DND-41 (cell line): ENCODE measurements at regions not wholly inside any gene's neighbourhood (a gene's known extent, or its start where the extent isn't known, plus 50 kb on each side); places are given as distances from the start of the nearest gene placed in this dataset.

Experiments used
- ATAC-seq: fragments of 200-7000 bp; cut with Tn5 transposase; 3 replicates; pipeline ENCODE4 v1.9.1; 2021; ENCODE audit warnings: low read depth; ENCODE audit not compliant: insufficient read depth
- DNase-seq: peaks from one replicate; pipeline ENCODE4 v3.0.0-alpha.2; 2020
- H2AFZ ChIP-seq: 2 replicates; pipeline ENCODE4 v1.6.0; 2012; ENCODE audit warnings: low read depth, low read length
- H3K27ac ChIP-seq: 2 replicates; pipeline ENCODE4 v1.5.1; 2012; ENCODE audit warnings: low read length, inconsistent platforms
- H3K27me3 ChIP-seq: fragments of 200-600 bp; sonication (generic); 2 replicates; pipeline ENCODE4 v1.6.0; 2012; ENCODE audit warnings: low read length, mild to moderate bottlenecking, inconsistent platforms; ENCODE audit not compliant: insufficient read depth, poor library complexity
- H3K36me3 ChIP-seq: 2 replicates; pipeline ENCODE4 v1.5.1; 2012; ENCODE audit warnings: low read length, inconsistent platforms; ENCODE audit not compliant: insufficient read depth
- H3K4me1 ChIP-seq: 2 replicates; pipeline ENCODE4 v1.5.1; 2012; ENCODE audit warnings: mild to moderate bottlenecking, low read length; ENCODE audit not compliant: insufficient read depth
- H3K4me2 ChIP-seq: 2 replicates; pipeline ENCODE4 v1.6.0; 2012; ENCODE audit warnings: mild to moderate bottlenecking, moderate library complexity, low read length, inconsistent platforms; ENCODE audit not compliant: insufficient read depth
- H3K4me3 ChIP-seq, 2 experiments: fragments of 200-600 bp in 1 of 2; shearing (Covaris generic) in 1 of 2; 2 replicates each; pipeline ENCODE4 v1.5.1; 2012 to 2016; ENCODE audit warnings: inconsistent platforms in 2 of 2, low read length in 2 of 2, mild to moderate bottlenecking in 2 of 2, low read depth in 1 of 2, moderate library complexity in 1 of 2
- H3K79me2 ChIP-seq: 2 replicates; pipeline ENCODE4 v1.6.0; 2012; ENCODE audit warnings: low read length, inconsistent platforms; ENCODE audit not compliant: insufficient read depth
- H3K9ac ChIP-seq: 2 replicates; pipeline ENCODE4 v1.6.0; 2012; ENCODE audit warnings: low read depth, mild to moderate bottlenecking, inconsistent platforms, low read length, moderate library complexity
- H3K9me3 ChIP-seq: 2 replicates; pipeline ENCODE4 v1.5.1; 2012; ENCODE audit warnings: low read length, moderate library complexity, mild to moderate bottlenecking, inconsistent platforms; ENCODE audit not compliant: insufficient read depth, severe bottlenecking
- H4K20me1 ChIP-seq: 2 replicates; pipeline ENCODE4 v1.6.0; 2012; ENCODE audit warnings: low read length; ENCODE audit not compliant: insufficient read depth
- CTCF ChIP-seq: IDR thresholded peaks from 2 replicates; pipeline ENCODE4 v1.5.1; 2012; ENCODE audit warnings: borderline replicate concordance, low read length, moderate library complexity, mild to moderate bottlenecking; ENCODE audit not compliant: poor library complexity, severe bottlenecking; ENCODE audit errors: extremely low read depth
- EZH2 ChIP-seq: IDR thresholded peaks from 3 replicates; pipeline ENCODE4 v1.6.1; 2012; ENCODE audit warnings: borderline replicate concordance, low read depth, mild to moderate bottlenecking, moderate library complexity, low read length, inconsistent platforms; ENCODE audit not compliant: severe bottlenecking

- ATAC-seq (no peak), DNase-seq (no peak)
- Histone ChIP-seq H2AFZ (no peak overlapping the region), H3K36me3 (no peaks in the 10 kb centered on the region), H3K79me2 (no peaks in the 10 kb centered on the region), H3K9ac (no peak overlapping the region), H3K4me3 (no peak overlapping the region), H3K27me3 (peaks cover 8% of the 10 kb centered on the region), H4K20me1 (no peaks in the 10 kb centered on the region), H3K9me3 (no peaks in the 10 kb centered on the region), H3K4me2 (no peak overlapping the region), H3K27ac (no peak overlapping the region), H3K4me1 (no peaks in the 10 kb centered on the region)
- TF ChIP-seq EZH2 (no peak), CTCF (no peak)
Observed at GRCh38 chr20:57941604-57942381, 232.0 kb upstream of the PMEPA1 start.

- no peak overlapping the region for H3K4me3 ChIP-seq
- DNase-seq (no peak), ATAC-seq (no peak)
- H3K79me2 ChIP-seq: no peaks in the 10 kb centered on the region
- H3K36me3 ChIP-seq: no peaks in the 10 kb centered on the region
- no peak overlapping the region for H3K27ac ChIP-seq
- H3K4me2 ChIP-seq: no peak overlapping the region
- H3K9me3 ChIP-seq: no peaks in the 10 kb centered on the region
- H4K20me1 ChIP-seq: no peaks in the 10 kb centered on the region
- no peak overlapping the region for H2AFZ ChIP-seq
- TF ChIP-seq EZH2: no peak
- peaks cover 8% of the 10 kb centered on the region for H3K27me3 ChIP-seq
- H3K4me1 ChIP-seq: no peaks in the 10 kb centered on the region
- no peak overlapping the region for H3K9ac ChIP-seq
Observed at GRCh38 chr20:57940868-57941522, 231.2 kb upstream of the PMEPA1 start.

GRCh38 chr20:57940376-57940775, 230.6 kb upstream of the PMEPA1 start:
- no peak for ATAC-seq
- no peaks in the 10 kb centered on the region for H3K4me1 ChIP-seq
- no peak overlapping the region for H3K9ac ChIP-seq
- DNase-seq: no peak
- TF ChIP-seq EZH2: no peak
- TF ChIP-seq CTCF: no peak
- H2AFZ ChIP-seq: no peak overlapping the region
- H3K27me3 ChIP-seq: peaks cover 3% of the 10 kb centered on the region
- no peak overlapping the region for H3K27ac ChIP-seq
- no peaks in the 10 kb centered on the region for H3K79me2 ChIP-seq
- H3K9me3 ChIP-seq: no peaks in the 10 kb centered on the region
- no peak overlapping the region for H3K4me3 ChIP-seq
- H3K4me2 ChIP-seq: no peak overlapping the region
- no peaks in the 10 kb centered on the region for H4K20me1 ChIP-seq
- H3K36me3 ChIP-seq: no peaks in the 10 kb centered on the region

- no peak for TF ChIP-seq EZH2
- no peak for TF ChIP-seq CTCF
- no peak overlapping the region for H3K9ac ChIP-seq
- no peak for ATAC-seq
Observed at GRCh38 chr20:57939499-57939898, 229.7 kb upstream of the PMEPA1 start.

More at GRCh38 chr20:57939499-57939898, 229.7 kb upstream of the PMEPA1 start:
- H3K4me3 ChIP-seq: no peak overlapping the region
- no peak overlapping the region for H3K4me2 ChIP-seq
- no peak overlapping the region for H2AFZ ChIP-seq
- peaks cover 3% of the 10 kb centered on the region for H3K27me3 ChIP-seq
- H3K4me1 ChIP-seq: no peaks in the 10 kb centered on the region
- H3K27ac ChIP-seq: no peak overlapping the region
- H3K79me2 ChIP-seq: no peaks in the 10 kb centered on the region
- DNase-seq: no peak
- no peaks in the 10 kb centered on the region for H3K9me3 ChIP-seq
- H3K36me3 ChIP-seq: no peaks in the 10 kb centered on the region
- no peaks in the 10 kb centered on the region for H4K20me1 ChIP-seq
